Fibroblast of skin of right quadriceps (primary cell): ENCODE measurements at regions not wholly inside any gene's neighbourhood (a gene's known extent, or its start where the extent isn't known, plus 50 kb on each side); places are given as distances from the start of the nearest gene placed in this dataset.
"Not testable (repeated sequence)": the region's sequence is repeated elsewhere in the genome, so short reads cannot be mapped to it uniquely, and the experiment has no call there.

Experiments
- DNase-seq: peaks from one replicate; pipeline ENCODE4 v3.0.0-alpha.2; 2013

DNA sequence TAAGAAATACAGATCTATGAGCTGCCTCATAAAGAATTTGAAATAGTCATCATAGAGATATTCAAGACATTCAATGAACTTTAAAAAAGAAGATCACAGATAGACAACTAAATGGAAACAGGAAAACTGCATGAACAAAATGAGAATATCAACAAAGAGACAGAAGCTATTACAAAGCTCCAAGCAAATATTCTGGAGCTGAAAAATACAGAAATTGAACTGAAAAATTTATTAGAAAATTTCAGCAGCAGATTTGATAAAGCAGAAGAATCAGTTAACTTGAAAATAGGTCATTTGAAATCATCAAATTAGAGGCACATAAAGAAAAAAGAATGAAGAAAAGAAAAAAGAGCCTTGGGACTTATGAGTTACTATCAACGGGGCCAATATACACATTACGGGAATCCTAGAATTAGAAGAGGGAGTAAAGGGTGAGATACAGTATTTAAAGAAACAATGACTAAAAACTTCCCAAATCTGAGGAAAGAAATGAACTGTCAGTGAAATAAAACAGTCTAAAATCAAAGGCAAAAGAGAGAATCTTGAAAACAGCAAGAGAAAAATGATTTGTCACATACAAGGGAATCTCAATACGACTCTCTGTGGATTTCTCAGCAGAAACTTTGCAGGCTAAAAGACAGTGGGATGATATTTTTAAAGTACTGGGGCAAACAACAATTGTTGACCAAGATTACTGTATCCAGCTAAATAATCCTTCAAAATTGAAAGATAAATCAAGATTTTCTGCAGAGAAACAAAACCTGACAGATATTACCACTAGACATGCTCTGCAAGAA lies 641.6 kb downstream of the ANKRD50 start:
- no peak for DNase-seq

DNA sequence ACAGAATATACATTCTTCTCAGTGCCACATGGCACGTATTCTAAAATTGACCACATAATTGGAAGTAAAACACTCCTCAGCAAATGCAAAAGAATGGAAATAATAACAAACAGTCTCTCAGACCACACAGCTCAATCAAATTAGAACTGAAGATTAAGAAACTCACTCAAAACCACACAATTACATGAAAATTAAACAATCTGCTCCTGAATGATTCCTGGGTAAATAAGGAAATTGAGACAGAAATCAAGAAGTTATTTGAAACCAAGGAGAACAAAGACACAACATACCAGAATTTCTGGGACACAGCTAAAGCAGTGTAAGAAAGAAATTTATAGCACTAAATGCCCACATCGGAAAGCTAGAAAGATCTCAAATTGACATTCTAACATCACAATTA lies 637.3 kb downstream of the ANKRD50 start:
- not testable (repeated sequence) for DNase-seq

DNA sequence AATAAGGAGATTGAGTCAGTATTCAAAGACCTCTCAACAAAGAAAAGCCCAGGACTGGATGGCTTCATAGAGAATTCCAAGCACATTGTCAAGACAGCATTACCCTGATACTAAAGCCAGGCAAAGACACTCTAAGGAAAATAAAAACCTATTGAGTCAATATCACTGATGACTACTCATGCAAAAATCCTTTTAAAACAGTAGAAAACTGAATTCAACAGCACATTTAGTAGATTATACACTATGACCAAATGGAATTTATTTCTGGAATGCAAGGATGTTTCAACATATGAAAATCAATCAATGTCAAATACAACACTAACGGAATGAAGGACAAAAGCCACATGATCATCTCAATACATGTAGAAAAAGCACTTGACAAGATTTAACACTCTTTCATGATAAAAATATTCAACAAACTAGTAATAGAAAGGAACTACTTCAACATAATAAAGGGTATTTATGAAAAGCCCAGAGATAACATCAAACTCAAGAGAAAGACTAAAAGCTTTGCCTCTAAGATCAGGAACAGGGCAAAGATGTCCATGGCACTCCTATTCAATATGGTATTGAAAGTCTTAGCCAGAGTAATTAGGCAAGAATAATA lies 633.3 kb downstream of the ANKRD50 start:
- peak; percentile 64 for DNase-seq

DNA sequence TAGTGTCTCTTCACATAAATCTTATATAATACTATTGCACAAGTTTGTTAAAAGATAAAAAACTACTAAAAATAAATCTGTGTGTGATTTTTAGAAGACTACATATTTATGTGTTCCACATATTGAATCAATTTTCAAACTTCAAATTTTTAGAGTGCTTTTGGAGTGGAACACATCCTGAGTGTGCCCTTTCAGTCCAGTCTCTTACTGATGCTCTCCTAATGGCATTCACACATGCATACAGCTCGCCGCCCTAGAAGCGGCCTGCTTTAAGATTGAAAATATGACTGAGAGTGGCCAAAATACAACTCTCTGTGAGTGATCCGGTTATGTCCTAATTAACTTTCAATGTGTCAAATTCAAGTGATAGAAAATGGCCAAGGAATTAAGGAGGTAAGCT lies 628.8 kb downstream of the ANKRD50 start:
- peak; percentile 33 for DNase-seq

DNA sequence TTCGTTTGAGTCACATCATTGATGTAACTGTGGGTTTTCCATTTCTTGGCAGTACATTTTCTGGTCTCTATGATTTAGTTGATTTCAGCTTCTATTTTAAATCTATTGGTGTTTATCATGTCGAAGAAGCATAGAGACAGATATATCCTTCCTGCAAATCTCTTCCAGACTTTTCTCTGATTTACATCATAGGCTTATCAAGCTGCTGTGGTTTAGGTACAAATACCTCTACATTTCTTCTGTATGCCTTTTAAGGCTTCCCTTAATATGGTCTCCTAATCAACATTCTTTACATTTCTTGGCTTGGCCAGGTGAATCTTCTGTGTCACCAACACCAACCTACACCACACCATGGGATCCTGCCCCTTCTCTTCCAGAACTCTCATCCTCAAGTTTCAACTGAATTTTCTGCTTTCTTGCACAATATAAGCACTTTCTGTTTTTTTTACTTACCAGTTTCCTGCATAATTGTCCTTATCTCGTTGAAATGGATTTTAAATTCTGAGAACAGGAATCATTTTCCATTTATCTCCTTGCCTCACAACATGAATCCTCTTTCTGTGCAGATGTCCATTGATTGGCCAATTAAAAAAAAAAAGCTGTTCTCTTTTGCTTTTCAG lies 626.9 kb downstream of the ANKRD50 start:
- no peak for DNase-seq

DNA sequence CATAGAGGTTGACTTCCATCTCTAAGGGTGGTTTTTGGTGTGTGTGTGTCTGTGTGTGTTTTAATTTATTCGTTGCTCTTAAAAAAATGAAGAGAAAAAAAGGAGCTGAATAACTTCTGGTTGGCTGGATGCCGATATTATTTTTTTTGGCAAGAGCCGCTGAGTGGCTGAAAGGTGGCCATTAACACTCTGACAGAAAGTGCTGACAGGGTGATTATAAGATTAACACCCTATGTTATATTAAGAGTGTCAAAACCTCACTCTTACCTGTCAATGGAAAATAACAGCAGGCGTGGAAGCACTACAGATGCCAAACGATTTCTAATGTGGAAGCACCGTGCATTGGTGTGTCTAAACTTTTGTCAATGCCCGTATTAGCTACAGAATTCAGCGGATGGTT lies 622.5 kb downstream of the ANKRD50 start:
- no peak for DNase-seq

DNA sequence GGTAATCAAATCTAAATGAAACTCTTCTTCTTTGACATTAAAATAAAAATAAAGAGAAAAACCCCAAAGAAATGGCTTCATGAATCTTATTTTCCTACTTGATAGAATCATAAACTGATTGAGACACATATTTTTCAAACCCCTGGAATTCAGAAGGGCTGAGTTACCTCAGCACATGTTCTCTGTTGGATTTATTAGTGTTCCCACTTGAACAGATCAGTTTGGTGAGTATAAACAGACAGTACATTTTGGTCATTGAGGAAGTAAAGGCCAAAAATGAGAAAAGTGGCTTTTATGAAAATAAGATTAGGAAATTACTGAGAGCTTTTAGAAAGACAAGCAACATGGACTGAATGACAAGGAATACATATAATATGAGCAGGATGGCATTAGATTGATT lies 620.4 kb downstream of the ANKRD50 start:
- DNase-seq: no peak

DNA sequence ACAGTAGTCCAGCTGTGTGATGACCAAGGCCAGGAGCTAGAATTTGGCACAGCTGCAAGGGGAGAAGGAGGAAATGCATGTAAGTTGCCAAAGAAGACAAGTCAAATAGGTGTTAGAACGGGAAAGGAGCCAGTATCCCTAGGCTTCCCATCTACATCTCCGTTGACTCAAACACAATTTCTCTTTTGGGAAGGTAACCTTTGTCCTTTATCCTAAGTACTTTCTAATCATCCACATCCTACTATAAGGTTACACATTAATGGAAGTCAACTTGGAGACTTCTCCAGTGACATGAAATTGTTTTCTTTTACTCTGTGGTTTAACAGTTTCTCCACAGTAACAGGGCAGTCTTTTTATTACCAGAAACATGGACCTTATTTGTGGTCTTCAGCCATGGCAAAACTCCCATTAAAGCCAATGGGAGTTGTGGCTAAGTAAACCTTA lies 620.0 kb downstream of the ANKRD50 start:
- DNase-seq: no peak

DNA sequence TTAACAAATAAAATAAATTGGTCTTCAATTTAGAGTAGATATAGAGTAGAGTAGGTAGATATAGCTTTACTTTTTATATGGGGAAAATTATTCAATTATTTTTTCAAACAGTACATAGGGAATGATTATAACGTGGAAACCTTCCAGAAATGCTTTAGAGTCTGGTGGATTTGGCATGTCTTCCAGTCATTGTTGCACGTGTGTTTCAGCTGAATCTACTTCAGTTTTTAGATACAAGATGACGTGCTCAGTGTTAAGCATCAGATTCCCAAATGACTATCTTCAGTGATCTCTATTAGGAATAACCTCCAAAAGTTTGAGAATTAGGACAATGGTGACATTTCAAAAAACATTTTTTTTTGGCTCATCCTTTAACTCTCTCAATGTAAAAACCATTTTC lies 616.9 kb downstream of the ANKRD50 start:
- no peak for DNase-seq

DNA sequence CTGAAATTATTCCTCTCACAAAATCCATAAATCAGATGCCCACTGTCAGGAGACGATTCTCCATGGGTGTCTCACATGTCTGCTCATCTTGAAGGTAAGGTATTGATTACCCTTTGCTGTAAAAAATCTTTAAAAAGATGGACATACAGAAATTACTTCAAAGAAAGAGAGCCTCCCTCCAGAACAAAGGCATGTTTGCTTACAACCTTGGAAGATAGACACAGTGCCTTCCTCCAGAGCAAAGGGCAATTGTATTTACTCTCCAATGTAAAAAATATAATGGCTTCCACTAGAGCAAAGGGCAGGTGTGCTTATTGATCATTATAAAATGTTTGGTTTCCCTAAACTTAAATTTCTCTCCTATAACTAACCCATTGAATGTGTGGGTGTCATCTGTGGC lies 616.2 kb downstream of the ANKRD50 start:
- DNase-seq: no peak

DNA sequence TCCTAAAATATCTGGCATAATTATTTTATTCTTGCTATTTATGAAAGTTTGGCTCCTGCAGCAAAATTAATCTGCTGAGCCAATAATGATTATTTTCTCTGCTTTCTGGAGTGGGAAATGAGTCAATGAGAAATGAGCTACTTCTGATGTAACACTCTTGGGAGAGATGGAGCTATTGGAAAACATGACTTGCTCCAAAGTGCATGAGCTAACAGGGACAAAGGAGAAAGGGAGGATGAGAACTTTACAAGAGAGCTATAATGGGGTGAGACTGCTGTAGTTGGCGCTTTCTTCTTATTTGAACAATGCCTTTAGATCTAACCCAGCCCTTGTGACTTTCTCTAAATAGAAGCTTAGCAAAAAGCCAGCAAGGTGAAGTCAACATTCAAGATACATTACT lies 615.1 kb downstream of the ANKRD50 start:
- peak; percentile 8 for DNase-seq

DNA sequence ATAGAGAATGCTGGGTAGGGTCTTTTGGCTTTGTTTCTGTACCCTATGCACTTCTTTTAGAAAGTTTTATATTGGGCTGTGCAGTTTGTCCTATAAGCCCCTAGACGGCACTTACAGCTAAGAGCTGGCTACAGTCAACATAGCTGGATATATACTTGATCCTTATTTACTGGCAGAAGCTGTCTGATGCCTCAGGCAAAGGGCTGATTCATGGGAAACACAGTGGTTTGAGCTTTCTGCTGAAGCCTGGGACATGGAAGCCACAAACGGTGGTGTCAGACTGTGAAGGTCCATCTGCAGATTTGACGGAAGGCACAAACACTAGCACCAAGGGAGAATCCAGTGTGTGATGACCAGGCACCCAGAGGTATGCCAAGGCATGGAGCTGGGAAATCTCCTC lies 608.4 kb downstream of the ANKRD50 start:
- no peak for DNase-seq

DNA sequence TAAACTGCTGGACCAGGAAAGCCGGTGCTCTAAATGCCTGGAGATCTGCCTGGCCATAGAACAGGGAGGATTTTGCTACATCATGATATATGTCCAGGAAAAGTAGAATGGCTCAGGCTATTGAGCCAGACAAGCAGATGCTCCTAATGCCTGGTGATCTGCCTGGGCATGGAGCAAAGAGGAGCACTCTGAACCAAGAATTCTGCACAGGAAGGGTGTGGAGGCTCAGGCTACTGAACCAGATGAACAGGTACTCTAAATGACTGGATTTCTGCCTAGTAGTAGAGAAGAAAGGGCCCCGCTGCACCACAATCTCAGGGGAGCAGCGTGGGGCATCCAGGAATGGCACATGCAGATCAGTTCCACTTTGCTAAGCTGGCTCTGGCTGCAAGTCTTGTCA lies 607.9 kb downstream of the ANKRD50 start:
- DNase-seq: no peak

DNA sequence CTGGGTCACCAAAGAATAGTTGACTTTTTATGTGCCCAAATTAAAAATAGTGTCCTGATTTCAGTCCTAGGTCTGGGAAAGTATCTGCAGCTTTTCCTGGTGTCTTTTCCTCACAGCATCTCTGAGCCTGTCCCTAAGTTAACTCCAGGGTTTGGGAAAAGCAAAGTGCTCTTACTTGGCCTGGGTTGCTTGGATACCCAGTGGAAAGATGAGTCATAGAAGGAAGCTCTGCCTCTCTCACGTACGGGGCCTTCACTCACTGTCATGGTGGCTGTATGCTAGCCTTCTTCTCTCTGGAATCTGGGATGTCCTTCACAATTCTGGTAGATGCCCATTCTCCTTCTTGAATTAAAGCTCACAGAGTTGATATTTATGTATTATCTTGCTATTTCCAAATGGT lies 607.3 kb downstream of the ANKRD50 start:
- no peak for DNase-seq

DNA sequence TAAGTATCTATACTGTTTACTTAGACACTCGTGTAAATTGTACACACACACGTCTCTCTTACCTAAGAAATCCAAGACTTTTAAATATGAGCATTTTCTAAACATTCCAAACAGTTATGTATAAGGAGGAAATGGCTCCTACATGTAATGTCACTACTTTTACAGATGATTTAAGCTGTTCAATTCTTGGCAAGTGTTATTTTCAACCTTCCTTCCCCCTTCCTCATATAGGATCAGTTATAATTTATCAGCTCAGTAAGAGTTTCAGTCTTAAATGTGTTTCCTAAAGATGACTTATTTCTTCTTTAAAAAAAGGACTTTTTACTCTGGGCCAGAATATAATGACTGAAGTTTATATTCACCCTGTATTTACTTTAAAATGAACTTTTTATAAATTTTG lies 601.1 kb downstream of the ANKRD50 start:
- DNase-seq: no peak

DNA sequence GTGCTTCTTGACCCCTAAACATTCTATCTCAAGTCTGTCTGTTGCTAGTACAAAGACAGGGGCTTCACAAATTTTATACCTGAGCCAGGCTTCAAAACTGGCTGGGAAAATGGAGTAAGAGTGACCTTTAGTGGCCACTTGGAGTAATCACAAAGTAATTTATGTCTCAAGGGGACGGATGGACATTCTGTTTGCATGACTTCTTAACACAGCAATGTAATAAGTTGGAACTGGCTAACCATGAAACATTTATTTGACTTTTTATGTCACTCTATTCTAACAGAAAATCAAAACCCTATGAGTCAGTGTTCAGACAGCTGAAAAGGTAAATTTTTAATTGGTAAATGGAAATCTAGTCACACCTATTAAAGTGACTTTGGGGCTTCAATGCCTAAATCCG lies 600.6 kb downstream of the ANKRD50 start:
- peak; percentile 75 for DNase-seq

DNA sequence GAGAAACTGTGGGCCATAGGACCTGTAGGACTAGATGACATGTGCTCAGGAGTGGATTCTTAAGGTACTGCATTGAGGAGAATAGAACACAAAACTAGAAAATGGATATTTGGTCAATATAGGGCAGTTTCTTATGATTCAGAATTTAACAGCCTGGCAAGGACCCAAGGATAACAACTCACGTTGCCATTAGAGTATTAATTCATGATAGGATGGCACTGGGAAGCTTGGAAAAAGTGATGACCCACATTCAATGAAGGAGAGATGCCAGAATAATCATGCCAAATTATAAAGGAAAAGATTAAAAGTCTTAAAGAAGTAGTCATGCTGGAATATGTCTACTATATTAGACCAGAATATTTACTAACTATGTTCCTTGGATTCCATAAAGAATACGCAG lies 594.5 kb downstream of the ANKRD50 start:
- no peak for DNase-seq

DNA sequence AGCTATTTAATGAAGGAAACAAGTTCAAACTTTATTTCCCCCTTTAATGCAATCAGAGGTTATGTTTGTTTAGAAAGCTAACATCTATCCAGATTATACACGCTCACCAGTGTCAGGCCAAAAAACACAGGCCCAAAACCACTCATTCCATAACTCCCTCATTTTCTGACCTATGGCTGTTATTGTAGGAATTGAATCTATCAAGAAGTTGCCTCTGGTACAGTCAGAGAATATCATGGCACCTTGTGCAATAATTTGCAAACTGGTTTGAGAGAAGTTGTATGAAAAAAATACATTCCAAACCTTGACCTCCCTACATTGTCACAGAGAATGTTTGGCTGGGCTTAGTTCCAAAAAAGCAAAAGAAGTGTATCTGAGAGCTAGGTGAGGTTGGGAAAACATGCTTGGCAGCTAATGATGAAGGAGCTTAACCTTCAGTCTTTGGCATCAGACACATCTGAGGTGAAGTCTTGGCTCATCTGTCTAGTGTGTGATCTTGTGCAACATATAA lies 591.0 kb downstream of the ANKRD50 start:
- DNase-seq: peak; percentile 72

DNA sequence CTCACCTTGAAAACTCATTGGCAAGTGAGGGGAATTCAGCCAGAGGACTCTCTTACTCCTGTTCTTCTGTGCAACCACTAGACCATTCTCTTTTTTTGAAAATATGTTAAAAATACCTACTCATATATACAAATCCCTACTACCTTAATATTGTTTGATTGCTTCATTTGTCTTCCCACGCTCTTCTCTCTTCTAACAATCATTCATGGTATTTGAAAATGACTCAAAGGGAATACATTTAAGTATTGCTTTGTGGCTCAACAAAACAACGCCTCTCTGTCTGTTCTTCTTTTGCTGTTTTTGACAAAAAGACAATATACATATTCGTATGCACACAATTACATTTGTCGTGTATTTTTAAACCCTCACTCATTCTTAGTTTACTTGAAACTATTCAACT lies 589.4 kb downstream of the ANKRD50 start:
- no peak for DNase-seq

DNA sequence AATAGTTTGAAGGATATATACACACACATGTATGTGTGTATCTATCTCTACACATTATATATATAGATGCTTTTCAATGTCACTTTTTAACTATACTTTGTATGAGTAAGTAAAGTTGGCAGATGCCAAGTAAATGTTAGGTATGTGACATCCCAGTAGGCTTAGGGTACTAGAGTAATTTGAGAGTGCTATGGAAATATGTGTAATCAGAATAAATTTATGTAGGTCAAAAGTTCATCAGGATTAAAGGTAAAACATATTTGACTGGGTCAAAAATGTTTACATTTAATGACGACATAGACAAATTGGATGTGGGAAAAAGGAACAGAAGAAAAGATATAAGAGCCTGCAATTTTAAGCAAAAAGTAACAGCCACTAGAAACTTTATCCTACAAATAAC lies 588.8 kb downstream of the ANKRD50 start:
- no peak for DNase-seq

DNA sequence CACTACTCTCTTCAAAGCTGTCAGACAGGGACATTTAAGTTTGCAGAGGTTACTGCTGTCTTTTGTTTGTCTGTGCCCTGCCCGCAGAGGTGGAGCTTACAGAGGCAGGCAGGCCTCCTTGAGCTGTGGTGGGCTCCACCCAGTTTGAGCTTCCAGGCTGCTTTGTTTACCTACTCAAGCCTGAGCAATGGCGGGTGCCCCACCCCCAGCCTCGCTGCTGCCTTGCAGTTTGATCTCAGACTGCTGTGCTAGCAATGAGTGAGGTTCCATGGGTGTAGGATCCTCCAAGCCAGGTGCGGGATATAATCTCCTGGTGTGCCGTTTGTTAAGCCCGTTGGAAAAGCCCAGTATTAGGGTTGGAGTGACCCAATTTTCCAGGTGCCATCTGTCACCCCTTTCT lies 581.2 kb downstream of the ANKRD50 start:
- DNase-seq: not testable (repeated sequence)

DNA sequence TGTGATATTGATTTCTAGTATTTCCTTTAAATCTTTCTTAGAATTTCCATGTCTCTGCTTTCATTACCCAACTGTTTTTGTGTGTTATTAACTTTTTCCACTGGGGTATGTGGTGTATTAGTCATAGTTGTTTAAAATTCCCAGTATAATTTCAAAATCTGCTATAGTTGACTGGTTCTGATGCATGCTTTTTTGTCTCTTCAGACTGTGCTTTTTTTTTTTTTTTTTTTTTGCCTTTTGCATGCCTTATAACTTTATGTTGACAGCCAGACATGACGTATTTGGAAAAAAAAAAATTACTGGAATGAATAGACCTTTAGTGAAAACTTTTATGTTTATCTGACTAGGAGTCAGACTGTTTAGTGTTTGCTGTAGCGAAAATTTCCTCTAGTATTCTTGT lies 580.4 kb downstream of the ANKRD50 start:
- DNase-seq: no peak

DNA sequence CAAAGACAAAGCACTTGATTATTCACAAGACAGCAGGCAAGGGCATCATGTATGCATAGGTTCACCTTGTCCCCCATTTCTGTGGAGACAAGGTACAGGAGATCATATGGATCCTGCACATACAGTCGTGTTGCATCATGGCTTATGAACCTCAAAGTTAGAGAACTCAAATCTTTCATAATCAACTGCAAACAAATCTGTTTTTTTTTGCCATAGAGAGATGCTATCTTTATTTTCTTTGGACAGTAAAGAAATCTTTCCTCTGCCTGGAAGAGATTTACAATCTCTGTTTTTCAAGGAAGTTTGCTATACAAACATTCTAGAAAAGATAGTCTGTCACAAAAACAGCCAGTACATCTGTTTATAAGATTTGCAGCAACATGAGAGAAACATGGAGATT lies 578.8 kb downstream of the ANKRD50 start:
- DNase-seq: no peak

DNA sequence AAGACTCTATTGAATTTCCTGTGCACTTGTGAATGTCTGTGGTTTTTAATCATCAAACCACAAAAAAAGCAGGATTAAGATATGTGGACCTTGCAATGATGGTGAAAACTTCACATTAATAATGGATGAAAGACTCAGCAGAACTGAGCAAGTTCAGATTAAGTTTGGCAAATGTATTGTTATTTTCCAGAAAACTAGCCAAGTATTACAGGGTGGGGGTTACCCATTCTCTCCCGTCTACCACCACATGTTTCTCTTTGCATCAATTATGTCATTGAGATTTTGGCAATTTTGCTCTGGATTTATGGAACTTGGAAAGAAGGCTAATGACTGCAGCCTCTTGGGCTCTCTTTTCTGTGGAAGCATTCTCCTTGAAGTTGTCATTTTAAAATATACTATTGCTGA lies 577.1 kb downstream of the ANKRD50 start:
- peak; percentile 78 for DNase-seq
